Karpas-422 (cell line): ENCODE measurements at regions not wholly inside any gene's neighbourhood (a gene's known extent, or its start where the extent isn't known, plus 50 kb on each side); places are given as distances from the start of the nearest gene placed in this dataset.

Experiments used
- DNase-seq: peaks from one replicate; pipeline ENCODE4 v3.0.0-alpha.2; 2015
- H2AFZ ChIP-seq: fragments of 200-600 bp; sonication (generic); 2 replicates; pipeline ENCODE4 v1.6.1; 2014; ENCODE audit warnings: antibody characterized with exemption, low read length, mixed read lengths
- H3K27ac ChIP-seq: fragments of 200-600 bp; sonication (generic); 2 replicates; pipeline ENCODE4 v1.5.1; 2014; ENCODE audit warnings: mild to moderate bottlenecking, low read length, moderate library complexity
- H3K27me3 ChIP-seq: fragments of 200-600 bp; sonication (generic); 2 replicates; pipeline ENCODE4 v1.6.1; 2014; ENCODE audit warnings: low read length, mixed read lengths
- H3K36me3 ChIP-seq: fragments of 200-600 bp; sonication (generic); 2 replicates; pipeline ENCODE4 v1.6.1; 2014; ENCODE audit warnings: low read length, mixed read lengths; ENCODE audit not compliant: insufficient read depth
- H3K4me1 ChIP-seq: fragments of 200-600 bp; sonication (generic); 2 replicates; pipeline ENCODE4 v1.6.1; 2014; ENCODE audit warnings: mild to moderate bottlenecking, low read length, mixed read lengths
- H3K4me2 ChIP-seq: fragments of 200-600 bp; sonication (generic); 2 replicates; pipeline ENCODE4 v1.6.1; 2014; ENCODE audit warnings: low read length, low read depth, mild to moderate bottlenecking; ENCODE audit not compliant: poor library complexity, severe bottlenecking
- H3K4me3 ChIP-seq: fragments of 200-600 bp; sonication (generic); 2 replicates; pipeline ENCODE4 v1.5.1; 2014; ENCODE audit warnings: mild to moderate bottlenecking, antibody characterized with exemption, low read length, mixed read lengths
- H3K79me2 ChIP-seq: fragments of 200-600 bp; sonication (generic); 2 replicates; pipeline ENCODE4 v1.6.1; 2014; ENCODE audit warnings: mild to moderate bottlenecking, low read length, mixed read lengths
- H3K9ac ChIP-seq: fragments of 200-600 bp; sonication (generic); 2 replicates; pipeline ENCODE4 v1.6.0; 2014; ENCODE audit warnings: low read length
- H3K9me2 ChIP-seq: fragments of 200-600 bp; sonication (generic), shearing (Covaris generic); replicated peaks from 2 replicates; pipeline ENCODE4 v1.6.0; 2014; ENCODE audit warnings: mild to moderate bottlenecking, low read length, moderate library complexity; ENCODE audit not compliant: insufficient read depth
- H3K9me3 ChIP-seq: fragments of 300-700, 200-600 bp; sonication (generic); 2 replicates; pipeline ENCODE4 v1.6.1; 2014; ENCODE audit warnings: low read length, mixed read lengths
- H4K20me1 ChIP-seq: fragments of 200-600 bp; sonication (generic); 2 replicates; pipeline ENCODE4 v1.6.1; 2014; ENCODE audit warnings: mild to moderate bottlenecking, antibody characterized with exemption, low read length, low read depth; ENCODE audit not compliant: insufficient read depth

DNA sequence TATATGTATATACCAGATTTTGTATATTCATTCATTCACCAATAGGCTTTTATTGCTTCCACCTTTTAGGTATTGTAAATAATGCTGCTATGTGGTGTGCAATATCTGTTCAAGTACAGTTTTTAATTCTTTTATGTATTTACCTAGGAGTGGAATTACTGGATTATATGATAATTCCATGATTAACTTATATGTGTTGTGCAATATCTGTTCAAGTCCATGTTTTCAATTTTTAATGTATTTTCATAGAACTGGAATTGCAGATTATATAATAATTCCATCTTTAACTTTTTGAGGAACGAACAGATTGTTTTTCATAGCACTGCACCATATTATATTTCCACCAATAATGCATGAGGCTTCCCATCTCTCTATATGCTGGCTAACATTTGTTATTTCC lies 50.6 kb upstream of the L3MBTL4 start:
- H3K27me3 ChIP-seq, result no peaks in the 10 kb centered on the region
- no peak overlapping the region for H2AFZ ChIP-seq
- H3K9me2 ChIP-seq, result no peaks in the 10 kb centered on the region
- H3K4me3 ChIP-seq, result no peak overlapping the region
- DNase-seq, result no peak
- no peaks in the 10 kb centered on the region for H3K4me1 ChIP-seq
- H4K20me1 ChIP-seq, result no peaks in the 10 kb centered on the region
- no peak overlapping the region for H3K4me2 ChIP-seq
- H3K79me2 ChIP-seq, result no peaks in the 10 kb centered on the region
- H3K9me3 ChIP-seq, result no peaks in the 10 kb centered on the region; the same call in 1 of the 2 replicates
- no peak overlapping the region for H3K27ac ChIP-seq
- H3K36me3 ChIP-seq, result no peaks in the 10 kb centered on the region
- H3K9ac ChIP-seq, result no peak overlapping the region

DNA sequence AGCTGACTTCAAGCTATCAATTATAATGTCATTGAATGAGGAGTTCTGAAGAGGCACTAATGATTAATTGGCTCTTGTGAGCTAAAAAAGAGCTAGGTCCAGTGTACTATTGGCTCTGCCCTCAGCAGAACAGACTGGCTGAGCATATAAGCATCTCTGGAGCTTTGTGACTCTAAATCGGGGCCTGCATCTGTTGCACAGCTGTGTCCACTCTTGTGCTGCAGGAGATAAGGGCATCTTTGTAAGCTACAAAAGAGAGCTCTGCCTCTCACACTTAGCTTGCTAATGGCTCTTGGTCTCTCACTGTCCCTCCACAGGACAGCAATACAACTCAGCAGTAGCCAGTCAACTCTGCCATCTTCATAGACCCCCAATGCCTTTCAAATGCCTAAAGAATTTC lies 61.5 kb upstream of the L3MBTL4 start:
- Histone ChIP-seq H3K4me2 (no peak overlapping the region), H3K9me3 (no peaks in the 10 kb centered on the region), H2AFZ (no peak overlapping the region), H3K4me3 (no peak overlapping the region), H3K4me1 (no peaks in the 10 kb centered on the region), H3K27ac (no peak overlapping the region), H3K9me2 (no peaks in the 10 kb centered on the region), H3K79me2 (no peaks in the 10 kb centered on the region), H3K9ac (no peak overlapping the region), H4K20me1 (no peaks in the 10 kb centered on the region), H3K36me3 (no peaks in the 10 kb centered on the region), H3K27me3 (no peaks in the 10 kb centered on the region)
- DNase-seq, result no peak

DNA sequence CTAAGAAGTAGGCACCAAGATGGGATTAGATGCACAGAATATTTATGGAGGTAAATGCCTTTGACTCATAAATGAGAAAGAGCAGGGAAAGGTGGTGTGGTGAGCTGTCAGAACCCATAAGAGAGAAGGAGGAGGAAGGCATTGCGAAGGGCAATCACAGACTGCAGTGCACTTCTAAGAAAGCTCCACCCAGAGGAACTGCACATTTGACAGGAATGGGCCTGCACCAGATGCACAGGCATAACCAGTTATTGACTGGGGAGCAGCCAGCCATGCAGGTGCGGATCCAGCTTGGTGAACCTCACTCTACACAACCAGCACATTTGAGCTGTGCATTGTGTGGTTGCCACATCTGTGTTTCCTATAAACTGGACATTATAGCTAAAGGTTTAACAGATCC lies 62.2 kb upstream of the L3MBTL4 start:
- no peaks in the 10 kb centered on the region for H3K79me2 ChIP-seq
- H3K9me2 ChIP-seq, result no peaks in the 10 kb centered on the region
- no peak overlapping the region for H2AFZ ChIP-seq
- no peak overlapping the region for H3K9ac ChIP-seq
- DNase-seq, result no peak
- no peak overlapping the region for H3K4me3 ChIP-seq
- no peak overlapping the region for H3K27ac ChIP-seq
- H4K20me1 ChIP-seq, result no peaks in the 10 kb centered on the region
- no peak overlapping the region for H3K4me2 ChIP-seq
- no peaks in the 10 kb centered on the region for H3K9me3 ChIP-seq
- H3K36me3 ChIP-seq, result no peaks in the 10 kb centered on the region
- H3K4me1 ChIP-seq, result no peaks in the 10 kb centered on the region
- H3K27me3 ChIP-seq, result no peaks in the 10 kb centered on the region

DNA sequence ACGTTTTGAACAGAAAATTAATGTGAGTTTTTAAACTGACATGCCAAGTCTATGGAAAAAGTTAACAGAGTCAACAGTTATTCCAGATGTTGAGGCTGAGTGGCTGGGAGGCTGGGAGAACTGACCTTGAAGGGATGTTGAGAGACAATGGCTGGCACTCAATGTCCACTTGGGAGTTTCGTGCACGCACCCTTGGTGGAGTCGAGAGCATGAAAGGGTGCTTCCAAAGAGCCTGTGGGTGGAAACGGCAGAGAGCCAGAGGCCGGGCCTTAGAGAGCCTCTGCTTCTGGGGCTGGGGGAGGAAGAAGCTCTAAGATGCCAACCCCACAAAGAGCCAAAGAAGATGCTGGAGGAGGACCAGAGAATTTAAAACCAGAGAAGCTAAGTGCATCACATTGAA lies 63.4 kb upstream of the L3MBTL4 start:
- H3K27ac ChIP-seq, result no peak overlapping the region
- H3K79me2 ChIP-seq, result no peaks in the 10 kb centered on the region
- H3K4me3 ChIP-seq, result no peak overlapping the region
- no peaks in the 10 kb centered on the region for H3K9me2 ChIP-seq
- DNase-seq, result no peak
- H3K36me3 ChIP-seq, result no peaks in the 10 kb centered on the region
- H2AFZ ChIP-seq, result no peak overlapping the region
- H3K4me2 ChIP-seq, result no peak overlapping the region
- H3K9me3 ChIP-seq, result no peaks in the 10 kb centered on the region
- no peaks in the 10 kb centered on the region for H3K27me3 ChIP-seq
- no peaks in the 10 kb centered on the region for H3K4me1 ChIP-seq
- no peak overlapping the region for H3K9ac ChIP-seq
- no peaks in the 10 kb centered on the region for H4K20me1 ChIP-seq

DNA sequence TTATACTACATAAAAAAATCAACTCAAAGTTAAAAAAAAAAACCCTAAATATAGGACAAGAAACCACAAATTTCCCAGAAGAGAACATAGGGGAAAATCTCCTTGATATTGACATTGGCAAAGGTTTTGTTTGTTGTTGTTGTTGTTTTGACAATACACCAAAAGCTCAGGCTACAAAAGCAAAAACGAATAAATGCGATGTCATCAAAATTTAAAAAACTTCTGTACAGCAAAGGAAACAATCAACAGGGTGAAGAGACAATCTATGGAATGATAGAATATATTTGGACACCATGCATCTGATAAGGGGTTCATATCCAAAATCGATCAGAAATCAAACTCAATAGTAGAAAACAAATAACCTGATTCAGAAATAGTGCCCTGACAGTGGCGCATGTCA lies 65.0 kb upstream of the L3MBTL4 start:
- no peak overlapping the region for H3K27ac ChIP-seq
- no peaks in the 10 kb centered on the region for H3K9me3 ChIP-seq
- no peak for DNase-seq
- no peaks in the 10 kb centered on the region for H3K36me3 ChIP-seq
- H3K79me2 ChIP-seq, result no peaks in the 10 kb centered on the region
- no peaks in the 10 kb centered on the region for H3K4me1 ChIP-seq
- no peaks in the 10 kb centered on the region for H3K9me2 ChIP-seq
- H3K4me3 ChIP-seq, result no peak overlapping the region
- no peak overlapping the region for H2AFZ ChIP-seq
- no peaks in the 10 kb centered on the region for H4K20me1 ChIP-seq
- H3K9ac ChIP-seq, result no peak overlapping the region
- H3K4me2 ChIP-seq, result no peak overlapping the region
- H3K27me3 ChIP-seq, result no peaks in the 10 kb centered on the region

DNA sequence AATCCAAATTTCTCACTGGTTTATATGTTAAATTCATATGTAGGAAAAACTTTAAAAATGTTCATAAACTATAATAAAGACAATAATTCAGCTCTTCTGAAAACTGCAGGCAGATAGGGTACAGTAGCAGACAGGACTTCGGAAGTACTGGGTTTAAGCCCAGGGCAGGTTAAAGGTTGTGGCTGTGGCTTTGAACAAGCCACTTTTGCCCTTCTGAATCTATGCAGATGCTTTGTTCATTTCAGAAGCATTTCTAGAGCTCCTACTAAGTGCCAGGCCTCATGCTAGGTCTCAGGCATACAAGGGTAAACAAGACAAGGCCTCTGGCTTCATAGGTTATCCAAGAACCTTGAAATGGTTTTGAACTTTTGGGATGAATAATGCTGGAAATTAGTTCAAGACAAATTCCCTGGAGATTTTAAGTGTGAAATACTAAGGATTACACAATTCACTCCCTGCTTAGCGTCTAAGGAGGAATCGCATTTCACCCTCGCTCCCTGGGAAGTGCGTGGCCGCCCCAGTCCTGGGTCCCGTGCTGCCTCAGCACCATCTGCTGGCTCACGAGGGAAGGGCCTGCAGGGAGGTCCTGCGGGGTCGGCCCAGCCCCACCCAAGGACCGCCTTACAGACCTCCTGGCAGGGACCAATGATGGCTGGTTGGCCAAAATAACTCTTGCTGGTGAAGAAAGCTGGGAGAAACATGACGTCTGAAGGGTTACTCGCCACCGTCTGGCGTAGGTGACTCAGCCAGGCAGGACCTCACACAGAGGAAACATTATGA lies 67.7 kb upstream of the L3MBTL4 start:
- no peaks in the 10 kb centered on the region for H3K4me1 ChIP-seq
- H3K9me2 ChIP-seq, result no peaks in the 10 kb centered on the region
- H3K9ac ChIP-seq, result no peak overlapping the region
- no peak overlapping the region for H3K4me2 ChIP-seq
- no peak for DNase-seq
- no peaks in the 10 kb centered on the region for H3K36me3 ChIP-seq
- no peak overlapping the region for H3K4me3 ChIP-seq
- H4K20me1 ChIP-seq, result no peaks in the 10 kb centered on the region
- no peak overlapping the region for H2AFZ ChIP-seq
- H3K79me2 ChIP-seq, result no peaks in the 10 kb centered on the region
- H3K27me3 ChIP-seq, result no peaks in the 10 kb centered on the region
- H3K27ac ChIP-seq, result no peak overlapping the region
- no peaks in the 10 kb centered on the region for H3K9me3 ChIP-seq

DNA sequence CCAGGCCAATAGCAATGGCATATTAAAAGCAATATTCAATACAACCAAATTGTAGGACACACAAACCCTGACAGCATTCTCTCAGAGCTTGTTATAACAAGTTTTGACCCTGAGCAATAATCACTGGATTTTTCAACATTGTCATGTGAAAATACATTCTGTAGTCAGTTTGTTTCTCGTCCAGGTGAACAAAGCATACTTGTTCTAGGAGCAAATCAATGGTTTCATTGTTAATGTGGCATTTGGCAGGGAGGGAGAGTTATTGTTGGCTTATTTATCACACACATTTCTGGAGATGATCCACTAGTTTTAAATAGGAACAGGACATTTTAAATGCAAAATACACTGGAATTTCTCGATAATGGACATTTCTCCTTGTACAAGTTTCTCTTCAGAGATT lies 69.9 kb upstream of the L3MBTL4 start:
- no peaks in the 10 kb centered on the region for H3K27me3 ChIP-seq
- H3K9me2 ChIP-seq, result no peaks in the 10 kb centered on the region
- H3K4me2 ChIP-seq, result no peak overlapping the region
- no peaks in the 10 kb centered on the region for H3K9me3 ChIP-seq
- no peak for DNase-seq
- H3K79me2 ChIP-seq, result no peaks in the 10 kb centered on the region
- H3K36me3 ChIP-seq, result no peaks in the 10 kb centered on the region
- no peaks in the 10 kb centered on the region for H4K20me1 ChIP-seq
- H3K4me1 ChIP-seq, result no peaks in the 10 kb centered on the region
- no peak overlapping the region for H2AFZ ChIP-seq
- no peak overlapping the region for H3K4me3 ChIP-seq
- H3K9ac ChIP-seq, result no peak overlapping the region
- H3K27ac ChIP-seq, result no peak overlapping the region

DNA sequence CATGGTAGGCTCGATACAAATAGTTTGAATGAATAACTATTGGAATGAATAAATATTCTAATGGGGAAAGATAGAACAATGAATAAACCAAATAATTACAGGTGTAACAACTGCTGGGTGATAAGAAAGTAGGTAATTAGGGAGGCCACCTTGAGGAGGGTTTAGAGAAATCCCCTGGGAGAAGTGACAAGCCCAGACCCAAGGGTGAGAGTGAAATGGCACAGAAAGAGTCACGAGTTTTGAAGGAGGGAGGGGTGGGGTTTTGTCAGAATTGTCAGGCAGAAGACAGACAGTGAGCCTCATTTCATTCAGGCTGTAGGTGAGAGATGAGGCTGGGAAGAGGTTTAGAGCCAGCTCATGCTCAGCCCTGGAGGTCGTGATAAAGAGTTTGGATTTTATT lies 71.6 kb upstream of the L3MBTL4 start:
- H3K4me1 ChIP-seq, result 0 out of 2 replicates have a peak, but pooled peaks cover 2% of the 10 kb centered on the region
- H3K27me3 ChIP-seq, result no peaks in the 10 kb centered on the region
- H3K9ac ChIP-seq, result no peak overlapping the region
- no peak overlapping the region for H3K4me3 ChIP-seq
- no peaks in the 10 kb centered on the region for H4K20me1 ChIP-seq
- no peak overlapping the region for H3K4me2 ChIP-seq
- no peak for DNase-seq
- H3K79me2 ChIP-seq, result no peaks in the 10 kb centered on the region
- no peak overlapping the region for H2AFZ ChIP-seq
- no peaks in the 10 kb centered on the region for H3K36me3 ChIP-seq
- H3K27ac ChIP-seq, result no peak overlapping the region
- H3K9me2 ChIP-seq, result no peaks in the 10 kb centered on the region
- no peaks in the 10 kb centered on the region for H3K9me3 ChIP-seq
